ENCODE measurements at regions not wholly inside any gene's neighbourhood (a gene's known extent, or its start where the extent isn't known, plus 50 kb on each side); places are given as distances from the start of the nearest gene placed in this dataset.

GRCh38 chr1:213327017-213327667 is 276.1 kb downstream of the RPS6KC1 start:
- TF ChIP-seq EZH2 (IDR thresholded peaks at IDR 0.05; ENCODE audit: low read length, unreplicated experiment) (no peak), CTCF (conservative IDR thresholded peaks at IDR 0.05; ENCODE audit: low read depth, low read length) (no peak), EZH2phosphoT487 (IDR thresholded peaks at IDR 0.05; ENCODE audit: borderline replicate concordance, low read length) (no peak)
- Histone ChIP-seq H3K4me2 (ENCODE audit: low read length) (no peak overlapping the region), H3K4me1 (ENCODE audit: insufficient read depth, low read length) (no peaks in the 10 kb centered on the region), H3K27me3 (ENCODE audit: low read length) (peaks cover 63% of the 10 kb centered on the region), H3K79me2 (ENCODE audit: low read length) (no peaks in the 10 kb centered on the region), H2AFZ (ENCODE audit: low read length) (no peak overlapping the region), H3K9me3 (ENCODE audit: low read length) (no peaks in the 10 kb centered on the region), H3K4me3 (ENCODE audit: low read length) (no peak overlapping the region), H3K9ac (ENCODE audit: low read length) (no peak overlapping the region), H3K27ac (ENCODE audit: low read length) (no peak overlapping the region), H3K9me2 (replicated peaks; ENCODE audit: low read length) (no peaks in the 10 kb centered on the region), H3K36me3 (ENCODE audit: low read depth, low read length) (no peaks in the 10 kb centered on the region), H4K20me1 (ENCODE audit: low read length) (no peaks in the 10 kb centered on the region), H3F3A (ENCODE audit: low read length, unreplicated experiment) (no peaks in the 10 kb centered on the region)
- BruUV-seq (replicated peaks) = no TSS peak
- intact Hi-C loops (cut with micrococcal nuclease) = no loop called here
- DNase-seq (peak; percentile 25), ATAC-seq (no peak)
- ChIA-PET POLR2A (ENCODE audit: unreplicated experiment) (no interaction called here), CTCF (no interaction called here)

DNA sequence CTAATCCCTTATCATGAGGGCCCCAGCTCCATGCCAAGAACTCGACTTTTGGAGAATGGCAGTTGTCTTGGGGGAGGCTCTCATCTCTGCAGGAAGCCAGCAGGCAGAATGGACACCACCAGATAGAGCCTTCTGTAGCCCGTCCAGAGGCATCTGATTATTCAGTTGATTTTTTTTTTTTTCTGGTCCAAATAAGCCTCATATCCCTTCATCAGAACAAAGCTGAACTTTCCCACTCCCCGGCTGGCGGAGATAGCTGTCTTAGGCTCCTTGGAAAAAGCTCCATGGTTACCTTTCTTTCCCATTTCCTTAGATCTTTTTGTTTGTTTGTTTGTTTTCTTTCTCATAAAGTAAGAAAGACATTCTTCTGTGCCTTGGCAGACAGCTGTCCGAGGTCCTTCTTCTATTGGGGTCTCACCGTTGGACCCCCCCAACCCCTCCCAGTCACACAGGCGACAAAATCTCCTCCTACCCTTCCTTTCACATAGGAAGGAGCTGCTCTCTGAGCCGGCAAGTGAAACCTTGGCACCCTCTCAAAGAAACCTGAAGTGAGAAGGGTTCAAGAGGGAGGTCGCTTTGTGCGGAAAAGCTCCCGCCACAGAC is 278.5 kb downstream of the RPS6KC1 start:
- no TSS peak for BruUV-seq (replicated peaks)
- Histone ChIP-seq H3K4me3 (ENCODE audit: low read length) (no peak overlapping the region), H3K9me2 (replicated peaks; ENCODE audit: low read length) (no peaks in the 10 kb centered on the region), H3K4me1 (ENCODE audit: insufficient read depth, low read length) (no peaks in the 10 kb centered on the region), H4K20me1 (ENCODE audit: low read length) (no peaks in the 10 kb centered on the region), H3K4me2 (ENCODE audit: low read length) (no peak overlapping the region), H3K27me3 (ENCODE audit: low read length) (peaks cover 79% of the 10 kb centered on the region), H3K36me3 (ENCODE audit: low read depth, low read length) (no peaks in the 10 kb centered on the region), H3K27ac (ENCODE audit: low read length) (no peak overlapping the region), H3K79me2 (ENCODE audit: low read length) (no peaks in the 10 kb centered on the region), H3K9ac (ENCODE audit: low read length) (no peak overlapping the region), H2AFZ (ENCODE audit: low read length) (no peak overlapping the region), H3K9me3 (ENCODE audit: low read length) (no peaks in the 10 kb centered on the region), H3F3A (ENCODE audit: low read length, unreplicated experiment) (no peaks in the 10 kb centered on the region)
- ChIA-PET CTCF (no interaction called here), POLR2A (ENCODE audit: unreplicated experiment) (no interaction called here)
- TF ChIP-seq CTCF (conservative IDR thresholded peaks at IDR 0.05; ENCODE audit: low read depth, low read length) = no peak
- TF ChIP-seq EZH2 (IDR thresholded peaks at IDR 0.05; ENCODE audit: low read length, unreplicated experiment) = no peak
- no peak for TF ChIP-seq EZH2phosphoT487 (IDR thresholded peaks at IDR 0.05; ENCODE audit: borderline replicate concordance, low read length)
- ATAC-seq = no peak
- intact Hi-C loops (cut with micrococcal nuclease) = no loop called here
- DNase-seq = no peak

GRCh38 chr1:213330281-213330680 is 279.2 kb downstream of the RPS6KC1 start:
- Histone ChIP-seq H3K9me2 (replicated peaks; ENCODE audit: low read length) (no peaks in the 10 kb centered on the region), H2AFZ (ENCODE audit: low read length) (no peak overlapping the region), H3K9me3 (ENCODE audit: low read length) (no peaks in the 10 kb centered on the region), H4K20me1 (ENCODE audit: low read length) (no peaks in the 10 kb centered on the region), H3K4me1 (ENCODE audit: insufficient read depth, low read length) (no peaks in the 10 kb centered on the region), H3K36me3 (ENCODE audit: low read depth, low read length) (no peaks in the 10 kb centered on the region), H3F3A (ENCODE audit: low read length, unreplicated experiment) (no peaks in the 10 kb centered on the region), H3K4me3 (ENCODE audit: low read length) (no peak overlapping the region), H3K4me2 (ENCODE audit: low read length) (no peak overlapping the region), H3K27me3 (ENCODE audit: low read length) (peaks cover 85% of the 10 kb centered on the region), H3K79me2 (ENCODE audit: low read length) (no peaks in the 10 kb centered on the region), H3K9ac (ENCODE audit: low read length) (no peak overlapping the region), H3K27ac (ENCODE audit: low read length) (no peak overlapping the region)
- BruUV-seq (replicated peaks) = no TSS peak
- ChIA-PET CTCF (no interaction called here), POLR2A (ENCODE audit: unreplicated experiment) (no interaction called here)
- ATAC-seq (no peak), DNase-seq (no peak)
- intact Hi-C loops (cut with micrococcal nuclease) = no loop called here
- TF ChIP-seq EZH2 (IDR thresholded peaks at IDR 0.05; ENCODE audit: low read length, unreplicated experiment) = no peak

Data from PC-3 (cell line).